ENCODE measurements at regions not wholly inside any gene's neighbourhood (a gene's known extent, or its start where the extent isn't known, plus 50 kb on each side); places are given as distances from the start of the nearest gene placed in this dataset.
A peak's percentile ranks its signal among the peaks of the same experiment; 100 is the strongest.
"Not testable (repeated sequence)": the region's sequence is repeated elsewhere in the genome, so short reads cannot be mapped to it uniquely, and the experiment has no call there.

DNA sequence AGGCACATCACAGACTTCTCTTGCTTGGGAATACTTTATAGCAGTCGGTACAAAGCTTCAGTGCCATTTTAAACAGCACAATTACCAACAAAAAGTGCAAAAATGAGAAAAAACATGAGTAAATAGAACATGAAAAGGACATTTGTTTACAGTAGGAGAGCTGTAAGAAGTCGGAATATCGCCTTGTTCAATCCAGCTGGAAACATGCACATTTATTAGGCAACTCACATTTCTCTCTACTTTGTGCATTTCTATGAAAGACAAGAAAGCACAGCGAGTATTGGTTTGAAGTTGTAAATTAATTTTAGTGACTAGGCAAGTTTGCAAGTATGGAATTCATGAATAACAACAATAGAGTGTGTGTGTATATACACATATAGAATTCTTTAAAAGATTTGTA, 484.7 kb downstream of the DACH1 start:
- H3K27ac ChIP-seq, result no peak overlapping the region
- no peaks in the 10 kb centered on the region for H3K9me3 ChIP-seq (replicated peaks)
- 0 out of 2 replicates have a peak, but pooled peaks cover 3% of the 10 kb centered on the region for H3K4me1 ChIP-seq
- DNase-seq, result no peak
- no peak overlapping the region for H3K4me3 ChIP-seq
- no peaks in the 10 kb centered on the region for H3K36me3 ChIP-seq
- H3K27me3 ChIP-seq, result no peaks in the 10 kb centered on the region

DNA sequence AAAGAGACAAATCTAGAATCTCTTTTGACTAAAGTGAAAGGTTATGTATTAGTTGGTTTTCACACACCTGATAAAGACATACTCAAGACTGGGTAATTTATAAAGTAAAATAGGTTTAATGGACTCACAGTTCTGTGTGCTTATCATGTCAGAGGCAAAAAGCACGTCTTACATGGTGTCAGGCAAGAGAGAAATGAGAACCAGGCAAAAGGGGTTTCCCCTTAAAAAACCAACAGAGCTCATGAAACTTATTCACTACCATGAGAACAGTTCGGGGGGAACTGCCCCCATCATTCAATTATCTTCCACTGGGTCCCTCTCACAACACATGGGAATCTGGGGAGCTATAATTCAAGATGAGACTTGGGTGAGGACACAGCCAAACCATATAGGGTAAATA, 486.8 kb downstream of the DACH1 start:
- no peaks in the 10 kb centered on the region for H3K9me3 ChIP-seq (replicated peaks)
- no peak overlapping the region for H3K4me3 ChIP-seq
- no peak for DNase-seq
- no peaks in the 10 kb centered on the region for H3K27me3 ChIP-seq
- H3K27ac ChIP-seq, result no peak overlapping the region
- H3K4me1 ChIP-seq, result 0 out of 2 replicates have a peak, but pooled peaks cover 3% of the 10 kb centered on the region
- no peaks in the 10 kb centered on the region for H3K36me3 ChIP-seq

DNA sequence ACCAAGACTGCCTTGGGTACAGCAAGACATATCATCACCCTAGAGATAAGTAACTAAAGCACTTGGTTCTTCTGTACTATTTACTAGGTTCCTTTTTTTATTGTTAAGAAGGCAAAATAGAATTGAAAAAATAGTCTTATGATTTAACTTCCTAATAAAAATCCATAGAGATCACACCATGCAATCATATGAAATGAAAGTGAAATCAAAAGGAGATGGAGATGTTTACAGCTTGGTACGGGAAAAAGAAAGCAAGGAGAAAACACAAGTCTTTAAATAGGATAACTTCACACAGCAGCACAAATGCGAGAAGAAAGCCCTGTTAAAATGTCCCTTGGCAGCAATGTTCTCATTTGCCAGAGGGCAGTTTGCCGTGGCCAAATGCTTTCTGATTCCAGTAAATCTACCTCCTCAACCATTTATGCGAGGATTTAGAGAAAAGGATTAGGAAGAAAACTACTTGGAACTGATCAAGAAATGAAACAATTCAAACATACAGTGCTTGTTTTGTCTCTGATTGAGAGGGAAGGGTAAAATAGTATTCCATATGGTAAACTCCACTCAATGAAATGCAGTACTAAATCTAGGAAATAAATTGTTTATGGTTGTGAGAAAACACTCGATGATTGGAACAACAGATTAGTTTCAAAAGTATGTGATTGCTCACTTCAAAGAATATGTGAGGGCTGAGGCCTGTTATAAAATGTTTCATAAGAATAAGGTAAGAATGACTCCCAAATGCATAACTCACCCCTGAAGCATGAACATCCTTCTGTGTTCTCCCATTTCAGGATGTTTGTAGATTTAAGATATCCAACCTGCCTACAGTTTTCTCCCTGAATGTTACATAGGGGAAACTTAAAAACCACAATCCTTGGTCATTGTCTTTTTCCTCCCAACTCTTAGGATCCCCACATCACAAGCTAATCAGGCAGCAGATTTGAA, 487.8 kb downstream of the DACH1 start:
- Histone ChIP-seq H3K27me3 (no peaks in the 10 kb centered on the region), H3K9me3 (replicated peaks) (no peaks in the 10 kb centered on the region), H3K27ac (no peak overlapping the region), H3K4me1 (0 out of 2 replicates have a peak, but pooled peaks cover 3% of the 10 kb centered on the region), H3K36me3 (no peaks in the 10 kb centered on the region), H3K4me3 (peak overlapping the region; percentile 21)
- DNase-seq, result peak in 1 of 2 experiments; percentile 29

DNA sequence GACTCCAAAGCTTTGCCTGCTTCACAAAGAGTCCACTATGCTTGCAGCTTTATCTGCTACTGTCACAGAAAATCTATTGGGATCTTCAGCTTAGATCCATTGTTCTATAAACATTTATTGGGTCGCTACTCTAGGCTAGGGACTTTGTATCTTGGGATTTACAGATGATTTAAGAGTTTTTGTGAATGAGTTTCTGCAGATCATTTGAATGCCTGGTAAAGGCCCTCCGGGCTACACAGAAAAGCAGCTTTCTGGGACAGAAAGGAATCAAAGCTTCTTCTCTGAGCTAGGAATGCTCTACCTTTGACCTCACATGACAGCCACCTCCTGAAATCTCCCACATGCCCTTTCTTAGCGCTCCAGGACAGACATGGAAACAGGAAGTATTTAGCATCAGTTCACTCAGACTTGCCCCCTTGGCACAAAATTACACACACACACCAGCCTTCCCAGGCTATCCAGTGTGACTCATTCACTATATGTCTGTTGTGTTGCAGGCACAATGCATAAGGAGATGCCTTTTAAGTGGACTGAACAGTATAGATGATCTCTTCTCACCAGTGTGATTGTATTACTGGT, 492.4 kb downstream of the DACH1 start:
- no peak for DNase-seq
- H3K9me3 ChIP-seq (replicated peaks), result no peaks in the 10 kb centered on the region
- no peak overlapping the region for H3K4me3 ChIP-seq
- H3K4me1 ChIP-seq, result 0 out of 2 replicates have a peak, but pooled peaks cover 3% of the 10 kb centered on the region
- no peaks in the 10 kb centered on the region for H3K36me3 ChIP-seq
- H3K27me3 ChIP-seq, result no peaks in the 10 kb centered on the region
- no peak overlapping the region for H3K27ac ChIP-seq

DNA sequence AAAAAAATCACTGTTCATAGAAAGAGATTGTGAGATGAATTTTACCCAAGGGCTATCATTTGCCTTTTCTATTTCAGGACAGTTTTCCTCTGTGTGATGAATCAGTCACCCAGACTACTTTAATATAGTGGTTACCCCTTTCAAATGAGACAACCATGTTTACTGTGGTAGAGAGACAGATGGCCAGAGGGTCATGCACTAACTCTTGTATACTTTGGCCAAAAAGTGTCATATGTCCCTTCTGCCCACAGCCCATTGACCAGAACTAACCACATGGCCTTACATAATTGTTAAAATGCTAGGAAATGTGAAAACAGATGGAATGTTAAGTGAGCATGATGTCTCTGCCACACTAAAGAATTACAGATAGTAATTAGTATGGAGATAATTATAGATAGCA, 498.7 kb downstream of the DACH1 start:
- Histone ChIP-seq H3K9me3 (replicated peaks) (0 out of 2 replicates have a peak, but pooled peaks cover 5% of the 10 kb centered on the region), H3K4me1 (peaks cover 7% of the 10 kb centered on the region; the same call in 1 of the 2 replicates), H3K27ac (0 out of 2 replicates have a peak overlapping the region, but pooled peaks have one; percentile 25), H3K36me3 (no peaks in the 10 kb centered on the region), H3K4me3 (no peak overlapping the region), H3K27me3 (no peaks in the 10 kb centered on the region)
- peak; percentile 43 to 62 for DNase-seq

DNA sequence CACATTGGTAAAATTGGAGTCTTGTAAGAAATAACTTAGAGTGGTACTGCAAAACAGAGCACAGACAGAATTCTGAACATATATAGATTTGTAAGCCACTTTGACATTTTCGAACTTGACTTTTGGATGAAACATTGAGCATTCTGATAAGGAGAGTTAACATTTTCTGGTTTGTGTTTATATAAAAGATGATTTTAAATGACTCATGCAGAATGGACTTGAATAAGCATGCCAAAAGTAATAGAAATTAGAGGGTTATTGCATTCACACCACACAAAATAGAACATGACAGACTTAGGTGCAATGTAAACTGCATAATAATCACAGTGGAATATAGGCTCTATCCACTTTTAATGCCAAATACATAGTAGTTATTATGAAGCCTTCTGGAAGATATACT, 507.0 kb downstream of the DACH1 start:
- Histone ChIP-seq H3K9me3 (replicated peaks) (no peaks in the 10 kb centered on the region; the same call in 1 of the 2 replicates), H3K27ac (no peak overlapping the region), H3K4me3 (no peak overlapping the region), H3K36me3 (no peaks in the 10 kb centered on the region), H3K27me3 (no peaks in the 10 kb centered on the region), H3K4me1 (no peaks in the 10 kb centered on the region)
- no peak for DNase-seq

DNA sequence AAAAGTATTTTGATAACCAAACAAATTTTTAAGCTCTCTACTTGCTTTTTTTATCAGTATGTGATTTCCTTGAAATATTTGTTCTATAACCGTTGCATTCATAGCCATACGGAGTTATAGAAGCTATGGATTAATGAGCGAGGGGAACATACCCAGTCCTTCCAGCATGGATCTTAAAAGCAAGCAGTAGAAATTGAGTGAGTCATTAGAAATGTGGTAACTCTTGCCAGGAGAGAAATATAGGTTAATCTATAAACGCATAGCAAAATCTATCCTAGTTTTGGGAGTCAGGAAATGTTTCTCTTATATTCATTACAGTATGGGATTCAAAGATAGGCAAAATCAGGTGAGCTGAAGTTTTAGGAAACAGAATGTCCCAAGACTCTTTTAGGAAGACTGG, 507.4 kb downstream of the DACH1 start:
- no peak for DNase-seq
- Histone ChIP-seq H3K27me3 (no peaks in the 10 kb centered on the region), H3K4me3 (no peak overlapping the region), H3K4me1 (no peaks in the 10 kb centered on the region), H3K9me3 (replicated peaks) (no peaks in the 10 kb centered on the region; the same call in 1 of the 2 replicates), H3K36me3 (no peaks in the 10 kb centered on the region), H3K27ac (no peak overlapping the region)

DNA sequence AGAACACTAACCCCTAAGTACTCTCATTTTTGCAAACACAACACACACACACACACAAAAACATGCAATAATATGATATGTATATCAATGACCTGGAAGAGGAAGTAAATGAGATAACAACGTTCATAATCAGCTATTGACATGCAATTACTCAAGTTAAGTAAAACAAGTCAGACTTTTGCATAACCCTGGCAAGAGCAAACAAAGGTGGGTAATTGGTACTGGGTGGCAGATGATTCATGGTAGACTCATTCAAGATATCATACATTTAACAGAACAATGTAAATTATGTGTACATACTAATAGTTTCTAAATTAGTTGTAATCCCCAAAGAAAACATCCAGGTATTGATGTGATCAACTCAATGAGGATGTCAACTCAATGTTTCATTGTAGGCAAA, 508.8 kb downstream of the DACH1 start:
- Histone ChIP-seq H3K27me3 (no peaks in the 10 kb centered on the region), H3K36me3 (no peaks in the 10 kb centered on the region), H3K4me1 (no peaks in the 10 kb centered on the region), H3K4me3 (no peak overlapping the region), H3K9me3 (replicated peaks) (no peaks in the 10 kb centered on the region; the same call in 1 of the 2 replicates), H3K27ac (no peak overlapping the region)
- no peak for DNase-seq

DNA sequence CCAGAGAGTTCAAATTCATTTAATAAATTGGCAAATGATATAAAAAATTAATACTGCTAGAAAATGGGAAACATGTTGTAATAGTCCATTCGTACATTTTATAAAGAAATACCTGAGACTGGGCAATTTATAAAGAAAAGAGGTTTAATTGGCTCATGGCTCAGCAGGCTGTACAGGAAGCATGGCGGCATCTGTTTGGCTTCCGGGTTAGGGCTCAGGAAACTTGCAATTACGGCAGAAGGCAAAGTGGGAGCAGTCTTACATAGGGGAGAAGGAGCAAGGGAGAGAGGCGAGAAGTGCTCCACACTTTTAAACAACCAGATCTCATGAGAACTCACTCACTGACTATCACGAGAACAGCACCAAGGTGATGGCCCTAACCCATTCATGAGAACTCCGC, 512.0 kb downstream of the DACH1 start:
- H3K27me3 ChIP-seq, result no peaks in the 10 kb centered on the region
- no peak for DNase-seq
- no peaks in the 10 kb centered on the region for H3K9me3 ChIP-seq (replicated peaks)
- no peak overlapping the region for H3K27ac ChIP-seq
- no peaks in the 10 kb centered on the region for H3K4me1 ChIP-seq
- H3K4me3 ChIP-seq, result no peak overlapping the region
- H3K36me3 ChIP-seq, result no peaks in the 10 kb centered on the region

DNA sequence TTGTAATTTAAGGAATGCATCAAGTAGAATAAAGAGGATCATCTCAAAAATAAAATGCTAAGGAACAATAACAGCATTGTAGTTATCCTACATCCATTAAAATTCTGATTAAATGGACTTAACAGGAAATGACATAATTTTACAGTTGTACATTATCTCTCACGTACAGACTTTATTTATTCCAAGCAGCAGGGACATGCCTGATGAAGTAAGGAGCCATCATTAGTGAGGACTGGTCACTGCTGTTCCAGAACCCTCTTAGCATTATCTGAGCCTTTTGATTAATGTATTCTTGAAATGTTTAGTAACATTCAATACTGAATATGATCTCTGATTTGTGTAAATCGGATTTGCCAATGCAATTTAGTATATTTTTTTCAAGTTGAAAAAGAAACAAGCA, 516.1 kb downstream of the DACH1 start:
- H3K27ac ChIP-seq, result no peak overlapping the region
- no peak for DNase-seq
- no peaks in the 10 kb centered on the region for H3K4me1 ChIP-seq
- H3K9me3 ChIP-seq (replicated peaks), result no peaks in the 10 kb centered on the region
- no peaks in the 10 kb centered on the region for H3K27me3 ChIP-seq
- H3K36me3 ChIP-seq, result no peaks in the 10 kb centered on the region
- no peak overlapping the region for H3K4me3 ChIP-seq

DNA sequence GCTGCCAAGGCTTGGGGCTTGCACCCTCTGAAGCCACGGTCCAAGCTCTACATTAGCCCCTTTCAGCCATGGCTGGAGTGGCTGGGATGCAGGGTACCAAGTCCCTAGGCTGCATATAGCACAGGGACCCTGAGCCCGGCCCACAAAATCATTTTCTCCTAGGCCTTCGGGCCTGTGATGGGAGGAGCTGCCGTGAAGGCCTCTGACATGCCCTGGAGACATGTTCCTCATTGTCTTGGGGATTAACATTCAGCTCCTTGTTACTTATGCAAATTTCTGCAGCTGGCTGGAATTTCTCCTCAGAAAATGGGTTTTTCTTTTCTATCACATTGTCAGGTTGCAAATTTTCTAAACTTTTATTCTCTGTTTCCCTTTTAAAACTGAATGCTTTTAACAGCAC, 521.1 kb downstream of the DACH1 start:
- not testable (repeated sequence) for H3K36me3 ChIP-seq; H3K9me3 ChIP-seq (replicated peaks); H3K27ac ChIP-seq; H3K4me3 ChIP-seq; H3K4me1 ChIP-seq; H3K27me3 ChIP-seq; DNase-seq

DNA sequence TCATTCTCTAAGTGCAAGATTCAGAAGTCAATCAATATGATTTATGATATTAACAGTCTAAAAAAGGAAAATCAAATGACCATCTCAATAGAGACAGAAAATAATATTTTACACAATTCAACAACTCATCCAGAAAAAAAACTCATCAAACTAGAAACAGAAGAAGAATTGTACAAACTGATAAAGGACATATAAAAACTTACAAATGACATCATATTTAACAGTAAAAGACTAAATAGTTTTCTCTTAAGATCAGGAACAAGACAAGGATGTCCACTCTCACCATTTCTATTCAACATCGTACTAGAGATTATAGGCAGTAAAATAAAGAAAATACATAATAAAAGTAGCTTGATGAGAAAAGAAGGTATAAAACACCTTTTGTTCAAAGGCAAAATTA, 527.3 kb downstream of the DACH1 start:
- Histone ChIP-seq H3K4me1 (no peaks in the 10 kb centered on the region), H3K4me3 (no peak overlapping the region), H3K27me3 (no peaks in the 10 kb centered on the region; the same call in 1 of the 2 replicates), H3K36me3 (no peaks in the 10 kb centered on the region), H3K9me3 (replicated peaks) (no peaks in the 10 kb centered on the region), H3K27ac (no peak overlapping the region)
- DNase-seq, result no peak

DNA sequence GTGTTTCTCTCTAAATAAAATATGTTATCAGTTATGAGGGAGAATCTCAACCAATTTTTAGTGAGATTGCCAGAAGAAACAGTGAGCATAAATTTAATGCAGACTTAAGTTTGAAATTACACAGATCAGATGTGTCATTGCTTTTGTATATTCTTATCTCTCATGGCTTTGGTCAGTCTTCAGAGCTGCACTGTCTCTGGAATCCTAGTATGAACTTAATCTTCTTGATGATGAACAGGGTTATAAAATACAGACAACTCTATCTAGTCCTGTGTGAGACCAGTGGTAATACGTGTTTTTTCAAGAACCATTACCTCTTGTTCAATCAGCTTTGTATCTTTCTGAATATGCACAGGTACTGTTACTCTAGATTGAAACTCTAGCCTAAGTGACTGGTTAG, 528.0 kb downstream of the DACH1 start:
- no peaks in the 10 kb centered on the region for H3K36me3 ChIP-seq
- no peak for DNase-seq
- no peaks in the 10 kb centered on the region for H3K4me1 ChIP-seq
- H3K27ac ChIP-seq, result no peak overlapping the region
- H3K27me3 ChIP-seq, result no peaks in the 10 kb centered on the region; the same call in 1 of the 2 replicates
- no peaks in the 10 kb centered on the region for H3K9me3 ChIP-seq (replicated peaks)
- H3K4me3 ChIP-seq, result no peak overlapping the region

DNA sequence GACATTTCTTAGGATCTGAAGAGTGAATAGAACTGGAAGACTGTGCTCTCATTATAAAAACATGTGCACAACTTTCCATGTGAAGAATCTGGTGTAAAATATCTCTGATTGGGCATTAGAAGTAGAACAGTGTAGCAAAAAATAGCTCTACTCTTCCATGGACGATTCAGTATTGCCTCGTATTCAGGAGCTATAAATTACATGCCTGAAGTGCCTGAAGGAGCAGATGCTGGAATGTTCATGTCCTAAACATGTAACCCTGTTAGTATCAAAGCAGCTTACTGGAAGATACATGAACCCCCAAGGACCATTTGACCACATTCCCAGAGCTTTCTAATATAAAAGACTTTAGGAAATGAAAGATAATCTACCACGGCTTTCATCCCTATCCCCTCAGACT, 528.9 kb downstream of the DACH1 start:
- H3K27ac ChIP-seq, result no peak overlapping the region
- H3K27me3 ChIP-seq, result no peaks in the 10 kb centered on the region; the same call in 1 of the 2 replicates
- H3K36me3 ChIP-seq, result no peaks in the 10 kb centered on the region
- H3K9me3 ChIP-seq (replicated peaks), result no peaks in the 10 kb centered on the region
- DNase-seq, result no peak
- no peak overlapping the region for H3K4me3 ChIP-seq
- no peaks in the 10 kb centered on the region for H3K4me1 ChIP-seq

DNA sequence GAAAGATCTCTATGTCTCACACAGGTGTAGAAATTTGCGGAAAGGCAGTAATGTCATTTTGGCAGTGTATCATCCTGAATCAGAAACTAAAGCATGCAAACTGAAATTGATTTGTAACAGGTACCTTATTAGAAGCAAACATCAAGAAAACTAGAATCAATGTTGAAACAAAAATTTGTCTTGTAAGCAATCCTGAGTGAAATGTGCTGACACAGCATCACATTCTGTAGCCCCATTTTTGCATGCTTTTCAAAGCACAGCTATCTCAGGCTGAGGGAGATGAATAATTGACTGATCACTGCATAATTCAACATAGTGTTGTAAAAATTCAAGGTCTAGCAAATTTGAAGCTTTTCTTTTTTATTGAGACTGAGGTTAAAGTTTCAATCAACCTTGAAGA, 539.7 kb downstream of the DACH1 start:
- Histone ChIP-seq H3K9me3 (replicated peaks) (no peaks in the 10 kb centered on the region), H3K4me3 (no peak overlapping the region), H3K27me3 (no peaks in the 10 kb centered on the region), H3K36me3 (no peaks in the 10 kb centered on the region), H3K4me1 (no peaks in the 10 kb centered on the region), H3K27ac (no peak overlapping the region)
- DNase-seq, result no peak
